Fibroblast of lung (primary cell): ENCODE measurements at regions not wholly inside any gene's neighbourhood (a gene's known extent, or its start where the extent isn't known, plus 50 kb on each side); places are given as distances from the start of the nearest gene placed in this dataset.

Experiments used
- DNase-seq, 2 donors: peaks; one replicate each; pipeline versions ENCODE4 v3.0.0 to v3.0.0-alpha.2; 2010; ENCODE audit warnings: low read depth in 2 of 2
- H2AFZ ChIP-seq: 2 replicates; pipeline ENCODE4 v1.5.1; 2012; ENCODE audit warnings: low read length, control low read depth, inconsistent platforms
- H3K27ac ChIP-seq: 2 replicates; pipeline ENCODE4 v1.5.1; 2011; ENCODE audit warnings: low read length, control low read depth; ENCODE audit not compliant: insufficient read depth
- H3K27me3 ChIP-seq: 2 replicates; pipeline ENCODE4 v1.5.1; 2011; ENCODE audit warnings: mild to moderate bottlenecking, low read length; ENCODE audit not compliant: control insufficient read depth, insufficient read depth
- H3K36me3 ChIP-seq: 2 replicates; pipeline ENCODE4 v1.5.1; 2011; ENCODE audit warnings: low read length; ENCODE audit not compliant: control insufficient read depth, insufficient read depth
- H3K4me1 ChIP-seq: 2 replicates; pipeline ENCODE4 v1.5.1; 2011; ENCODE audit warnings: low read length; ENCODE audit not compliant: control insufficient read depth, insufficient read depth; ENCODE audit errors: extremely low read depth
- H3K4me2 ChIP-seq: 2 replicates; pipeline ENCODE4 v1.5.1; 2011; ENCODE audit warnings: low read length, control low read depth; ENCODE audit not compliant: insufficient read depth; ENCODE audit errors: extremely low read depth
- H3K4me3 ChIP-seq, 4 experiments: fragments of 200-600 bp in 1 of 4; sonication (generic) in 1 of 4; replicated peaks in 1 of 4; 2 replicates each; pipeline ENCODE4 v1.5.1; 2011 to 2016; ENCODE audit warnings: low read length in 4 of 4, low read depth in 3 of 4, mild to moderate bottlenecking in 3 of 4, control low read depth in 2 of 4, inconsistent platforms in 1 of 4, mixed read lengths in 1 of 4; ENCODE audit not compliant: insufficient read depth in 1 of 4; ENCODE audit errors: control extremely low read depth in 1 of 4
- H3K79me2 ChIP-seq: 2 replicates; pipeline ENCODE4 v1.5.1; 2012; ENCODE audit warnings: mild to moderate bottlenecking, low read length, inconsistent platforms; ENCODE audit not compliant: control insufficient read depth, insufficient read depth
- H3K9ac ChIP-seq: 2 replicates; pipeline ENCODE4 v1.5.1; 2011; ENCODE audit warnings: mild to moderate bottlenecking, low read length, control low read depth; ENCODE audit not compliant: insufficient read depth
- H3K9me3 ChIP-seq: 2 replicates; pipeline ENCODE4 v1.5.1; 2012; ENCODE audit warnings: low read depth, low read length; ENCODE audit not compliant: control insufficient read depth, insufficient read depth
- H4K20me1 ChIP-seq: 2 replicates; pipeline ENCODE4 v1.5.1; 2011; ENCODE audit warnings: low read length; ENCODE audit not compliant: control insufficient read depth, insufficient read depth; ENCODE audit errors: extremely low read depth
- EZH2 ChIP-seq: IDR thresholded peaks from 2 replicates; pipeline ENCODE4 v1.5.1; 2012; ENCODE audit warnings: low read length, control low read depth, mild to moderate bottlenecking; ENCODE audit errors: missing control alignments
- TF ChIP-seq, protein P1 (sequence below), 2 donors: IDR thresholded peaks in 1 of 2; conservative IDR thresholded peaks in 1 of 2; 1 replicate in 1 of 2; 2 replicates in 1 of 2; pipeline ENCODE4 v1.5.1; 2011 to 2012; ENCODE audit warnings: low read length in 2 of 2, control low read depth in 1 of 2, inconsistent platforms in 1 of 2, low read depth in 1 of 2, mild to moderate bottlenecking in 1 of 2

DNA sequence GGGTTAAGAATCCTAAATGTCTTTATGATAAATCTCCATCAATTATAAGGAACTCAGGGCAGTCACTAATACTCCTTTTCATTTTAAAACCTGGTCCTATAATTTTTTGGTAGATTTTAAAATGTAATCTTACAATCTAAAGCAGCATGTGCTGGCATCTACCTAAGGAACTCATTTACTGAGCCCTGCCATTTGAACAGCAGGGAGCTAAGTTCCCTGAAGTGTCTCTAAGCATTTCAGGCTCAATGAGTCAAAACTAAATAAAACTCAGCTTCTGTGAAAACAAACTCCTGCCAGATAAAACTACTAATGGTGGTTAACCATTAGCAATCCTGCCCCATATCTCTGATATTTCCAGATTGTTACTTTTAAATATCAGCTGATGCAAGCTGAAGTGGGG lies 1371.8 kb upstream of the PRMT6 start:
- Histone ChIP-seq H3K9ac (no peak overlapping the region), H3K4me3 (no peak overlapping the region), H3K79me2 (no peaks in the 10 kb centered on the region), H3K27me3 (no peaks in the 10 kb centered on the region), H3K9me3 (no peaks in the 10 kb centered on the region), H2AFZ (no peak overlapping the region), H4K20me1 (no peaks in the 10 kb centered on the region), H3K4me1 (no peaks in the 10 kb centered on the region), H3K4me2 (no peak overlapping the region), H3K36me3 (no peaks in the 10 kb centered on the region), H3K27ac (no peak overlapping the region)
- TF ChIP-seq, protein P1, sequence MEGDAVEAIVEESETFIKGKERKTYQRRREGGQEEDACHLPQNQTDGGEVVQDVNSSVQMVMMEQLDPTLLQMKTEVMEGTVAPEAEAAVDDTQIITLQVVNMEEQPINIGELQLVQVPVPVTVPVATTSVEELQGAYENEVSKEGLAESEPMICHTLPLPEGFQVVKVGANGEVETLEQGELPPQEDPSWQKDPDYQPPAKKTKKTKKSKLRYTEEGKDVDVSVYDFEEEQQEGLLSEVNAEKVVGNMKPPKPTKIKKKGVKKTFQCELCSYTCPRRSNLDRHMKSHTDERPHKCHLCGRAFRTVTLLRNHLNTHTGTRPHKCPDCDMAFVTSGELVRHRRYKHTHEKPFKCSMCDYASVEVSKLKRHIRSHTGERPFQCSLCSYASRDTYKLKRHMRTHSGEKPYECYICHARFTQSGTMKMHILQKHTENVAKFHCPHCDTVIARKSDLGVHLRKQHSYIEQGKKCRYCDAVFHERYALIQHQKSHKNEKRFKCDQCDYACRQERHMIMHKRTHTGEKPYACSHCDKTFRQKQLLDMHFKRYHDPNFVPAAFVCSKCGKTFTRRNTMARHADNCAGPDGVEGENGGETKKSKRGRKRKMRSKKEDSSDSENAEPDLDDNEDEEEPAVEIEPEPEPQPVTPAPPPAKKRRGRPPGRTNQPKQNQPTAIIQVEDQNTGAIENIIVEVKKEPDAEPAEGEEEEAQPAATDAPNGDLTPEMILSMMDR (conservative IDR thresholded peaks at IDR 0.05 in 1 of 2, IDR thresholded peaks at IDR 0.05 in 1 of 2; ENCODE audit: low read depth in 1 of 2, low read length in 2 of 2), result no peak
- no peak for TF ChIP-seq EZH2
- DNase-seq, result no peak

DNA sequence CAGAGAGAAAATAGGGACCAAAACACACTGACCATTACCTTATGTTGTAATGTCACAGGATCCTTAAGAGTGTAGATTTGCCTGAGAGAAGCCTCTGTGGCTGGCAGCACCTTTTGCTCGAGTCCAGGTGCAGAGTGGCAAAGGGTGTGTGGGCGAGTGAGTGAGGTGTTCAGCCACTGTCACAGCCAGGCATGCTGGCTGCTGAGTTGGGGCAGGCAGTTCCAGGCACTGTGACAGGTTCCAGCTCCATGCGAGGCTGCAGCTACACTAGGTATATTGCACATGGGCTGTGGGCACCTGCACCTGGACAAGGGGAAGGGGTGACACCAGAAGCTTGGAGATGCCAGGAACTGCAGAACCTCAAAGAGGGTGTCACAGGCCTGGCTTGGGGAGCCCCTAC lies 1370.4 kb upstream of the PRMT6 start:
- H3K79me2 ChIP-seq, result no peaks in the 10 kb centered on the region
- H3K4me1 ChIP-seq, result no peaks in the 10 kb centered on the region
- H2AFZ ChIP-seq, result no peak overlapping the region
- H3K4me3 ChIP-seq, result no peak overlapping the region
- no peak overlapping the region for H3K27ac ChIP-seq
- no peaks in the 10 kb centered on the region for H4K20me1 ChIP-seq
- no peaks in the 10 kb centered on the region for H3K9me3 ChIP-seq
- H3K4me2 ChIP-seq, result no peak overlapping the region
- TF ChIP-seq, protein P1 (conservative IDR thresholded peaks at IDR 0.05 in 1 of 2, IDR thresholded peaks at IDR 0.05 in 1 of 2; ENCODE audit: low read depth in 1 of 2, low read length in 2 of 2), result no peak
- no peak for TF ChIP-seq EZH2
- H3K9ac ChIP-seq, result no peak overlapping the region
- no peaks in the 10 kb centered on the region for H3K27me3 ChIP-seq
- no peak for DNase-seq
- no peaks in the 10 kb centered on the region for H3K36me3 ChIP-seq

DNA sequence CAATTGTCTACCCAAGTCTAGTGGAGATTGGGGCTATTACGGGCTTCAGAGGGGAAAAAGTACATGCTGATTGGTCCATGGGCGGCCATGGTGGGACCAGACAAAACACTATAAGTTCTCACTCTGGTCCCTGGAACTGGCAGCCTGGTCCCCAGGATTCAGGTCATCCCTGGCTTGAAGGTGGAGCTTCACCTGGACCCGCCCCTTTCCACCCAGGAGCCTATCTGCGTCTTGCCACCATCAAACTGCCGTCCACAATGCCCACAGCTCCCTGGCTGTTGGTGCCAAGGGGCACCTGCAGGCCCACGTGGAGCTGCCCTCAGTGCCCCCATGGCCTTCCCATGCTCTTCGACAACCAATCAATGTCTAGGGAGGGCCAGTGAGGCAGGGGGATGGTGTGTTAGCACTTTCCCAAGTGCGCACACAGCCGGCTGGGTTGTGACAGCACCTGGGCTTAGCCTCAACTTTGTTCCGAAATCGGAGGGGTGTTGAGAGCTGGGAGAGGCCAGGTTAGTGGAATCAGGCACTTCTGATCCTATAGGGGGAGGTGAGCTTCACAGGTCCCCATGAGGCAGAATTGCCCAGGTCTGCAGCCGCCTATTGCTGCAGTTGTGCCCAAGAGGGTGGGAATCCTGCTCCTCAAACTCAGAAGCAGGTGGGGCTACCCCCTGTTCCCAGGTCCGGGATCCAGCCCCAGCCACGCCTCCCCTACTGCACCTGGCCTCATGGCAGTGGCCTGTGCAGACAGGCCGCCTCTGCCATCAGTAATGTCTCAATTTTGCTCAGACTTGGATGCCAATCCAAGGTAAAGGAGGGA lies 1369.4 kb upstream of the PRMT6 start:
- Histone ChIP-seq H3K9ac (no peak overlapping the region), H3K36me3 (no peaks in the 10 kb centered on the region), H4K20me1 (no peaks in the 10 kb centered on the region), H3K4me1 (no peaks in the 10 kb centered on the region), H3K9me3 (no peaks in the 10 kb centered on the region), H3K27me3 (no peaks in the 10 kb centered on the region), H3K27ac (no peak overlapping the region), H3K4me2 (no peak overlapping the region), H2AFZ (no peak overlapping the region), H3K4me3 (no peak overlapping the region), H3K79me2 (no peaks in the 10 kb centered on the region)
- TF ChIP-seq, protein P1 (conservative IDR thresholded peaks at IDR 0.05 in 1 of 2, IDR thresholded peaks at IDR 0.05 in 1 of 2; ENCODE audit: low read depth in 1 of 2, low read length in 2 of 2), result no peak
- no peak for TF ChIP-seq EZH2
- no peak for DNase-seq
